GM20000 (cell line): ENCODE measurements at regions not wholly inside any gene's neighbourhood (a gene's known extent, or its start where the extent isn't known, plus 50 kb on each side); places are given as distances from the start of the nearest gene placed in this dataset.
"Not testable (repeated sequence)": the region's sequence is repeated elsewhere in the genome, so short reads cannot be mapped to it uniquely, and the experiment has no call there.

ENCODE experiments used
- DNase-seq: peaks from one replicate; pipeline ENCODE4 v3.0.0; 2012; ENCODE audit warnings: low spot score
- CTCF ChIP-seq: IDR thresholded peaks from 2 replicates; pipeline ENCODE4 v1.5.1; 2012; ENCODE audit warnings: mild to moderate bottlenecking, control low read depth; ENCODE audit errors: extremely low read depth, missing control alignments

- DNase-seq = no peak
- no peak for TF ChIP-seq CTCF
Measured at GRCh38 chr7:52184006-52184703, 851.3 kb upstream of the POM121L12 start.

- TF ChIP-seq CTCF = no peak
- DNase-seq = no peak
Measured at GRCh38 chr7:52179934-52180333, 855.5 kb upstream of the POM121L12 start.

GRCh38 chr7:52168085-52168484 lies 851.5 kb upstream of the COBL start:
- DNase-seq = no peak
- no peak for TF ChIP-seq CTCF

- DNase-seq = no peak
- TF ChIP-seq CTCF = no peak
Measured at GRCh38 chr7:52163311-52163710, 846.7 kb upstream of the COBL start.

- no peak for DNase-seq
Measured at GRCh38 chr7:52161483-52161882, 844.9 kb upstream of the COBL start.

GRCh38 chr7:52159421-52159820 lies 842.8 kb upstream of the COBL start:
- DNase-seq = not testable (repeated sequence)

More at GRCh38 chr7:52161483-52161882, 844.9 kb upstream of the COBL start:
- TF ChIP-seq CTCF = no peak

GRCh38 chr7:52154382-52154781 lies 837.8 kb upstream of the COBL start:
- no peak for TF ChIP-seq CTCF
- no peak for DNase-seq

- no peak for DNase-seq
- no peak for TF ChIP-seq CTCF
Measured at GRCh38 chr7:52151559-52151958, 835.0 kb upstream of the COBL start.
